Islet of Langerhans (tissue), 1 donor: ENCODE measurements at regions not wholly inside any gene's neighbourhood (a gene's known extent, or its start where the extent isn't known, plus 50 kb on each side); places are given as distances from the start of the nearest gene placed in this dataset.
"Not testable (repeated sequence)": the region's sequence is repeated elsewhere in the genome, so short reads cannot be mapped to it uniquely, and the experiment has no call there.

ENCODE experiments used
- FAIRE-seq: peaks from one replicate; lab custom pipeline; 2011; peaks lifted over from hg19 to GRCh38; lab: Jason Lieb, UNC

GRCh38 chr17:445839-446238 lies 93.2 kb upstream of the RPH3AL start, which contains the start of gene RFLNB:
RFLNB (minus strand) TSS chr17:445939.
- not testable (repeated sequence) for FAIRE-seq

- FAIRE-seq: no peak
Measured at GRCh38 chr17:444879-445454, 92.4 kb upstream of the RPH3AL start.

- no peak for FAIRE-seq
Measured at GRCh38 chr17:443109-443508, 90.5 kb upstream of the RPH3AL start.

- FAIRE-seq: no peak
Measured at GRCh38 chr17:441155-441950, 88.7 kb upstream of the RPH3AL start.

- no peak for FAIRE-seq
Measured at GRCh38 chr17:438191-438590, 85.6 kb upstream of the RPH3AL start.

GRCh38 chr17:437545-437944 lies 84.9 kb upstream of the RPH3AL start:
- FAIRE-seq: no peak

GRCh38 chr17:436571-436970 lies 84.0 kb upstream of the RPH3AL start:
- no peak for FAIRE-seq

GRCh38 chr17:432471-432870 lies 79.9 kb upstream of the RPH3AL start:
- FAIRE-seq: not testable (repeated sequence)

GRCh38 chr17:431494-431893 lies 78.9 kb upstream of the RPH3AL start:
- no peak for FAIRE-seq

GRCh38 chr17:429589-429988 lies 77.0 kb upstream of the RPH3AL start:
- no peak for FAIRE-seq

- no peak for FAIRE-seq
Measured at GRCh38 chr17:428414-428813, 75.8 kb upstream of the RPH3AL start.

- FAIRE-seq: no peak
Measured at GRCh38 chr17:427891-428290, 75.3 kb upstream of the RPH3AL start.

GRCh38 chr17:427327-427726 lies 74.7 kb upstream of the RPH3AL start:
- FAIRE-seq: no peak

GRCh38 chr17:422196-422930 lies 69.8 kb upstream of the RPH3AL start:
- FAIRE-seq: no peak

GRCh38 chr17:420479-421175 lies 68.0 kb upstream of the RPH3AL start:
- no peak for FAIRE-seq

GRCh38 chr17:419073-419735 lies 66.6 kb upstream of the RPH3AL start:
- FAIRE-seq: no peak

- no peak for FAIRE-seq
Measured at GRCh38 chr17:418421-418751, 65.8 kb upstream of the RPH3AL start.

- no peak for FAIRE-seq
Measured at GRCh38 chr17:417691-418420, 65.2 kb upstream of the RPH3AL start.

- no peak for FAIRE-seq
Measured at GRCh38 chr17:416293-417206, 63.9 kb upstream of the RPH3AL start.

- no peak for FAIRE-seq
Measured at GRCh38 chr17:413706-414380, 61.2 kb upstream of the RPH3AL start.
